H9 (cell line): ENCODE measurements at regions not wholly inside any gene's neighbourhood (a gene's known extent, or its start where the extent isn't known, plus 50 kb on each side); places are given as distances from the start of the nearest gene placed in this dataset.

Experiments
- DNase-seq: peaks from one replicate; pipeline ENCODE4 v3.0.0-alpha.2; 2017
- H2AFZ ChIP-seq: one replicate; pipeline ENCODE4 v1.6.1; 2013; ENCODE audit warnings: mild to moderate bottlenecking, low read length, control low read depth, moderate library complexity
- H2AK5ac ChIP-seq: 2 replicates; pipeline ENCODE4 v1.6.1; 2013; ENCODE audit warnings: low read length, control low read depth, mixed read lengths; ENCODE audit not compliant: insufficient read length
- H2BK120ac ChIP-seq: one replicate; pipeline ENCODE4 v1.6.1; 2013; ENCODE audit warnings: low read depth, mild to moderate bottlenecking, low read length, control low read depth, inconsistent platforms; ENCODE audit not compliant: poor library complexity, severe bottlenecking
- H2BK12ac ChIP-seq: 2 replicates; pipeline ENCODE4 v1.6.1; 2013; ENCODE audit warnings: low read length, control low read depth, mixed read lengths, low read depth; ENCODE audit not compliant: insufficient read length
- H2BK15ac ChIP-seq: 2 replicates; pipeline ENCODE4 v1.6.1; 2013; ENCODE audit warnings: low read depth, low read length, control low read depth
- H2BK20ac ChIP-seq: one replicate; pipeline ENCODE4 v1.6.1; 2013; ENCODE audit warnings: low read depth, mild to moderate bottlenecking, low read length, control low read depth, inconsistent platforms; ENCODE audit not compliant: poor library complexity, severe bottlenecking
- H2BK5ac ChIP-seq: 2 replicates; pipeline ENCODE4 v1.6.1; 2013; ENCODE audit warnings: low read length, control low read depth, mixed read lengths; ENCODE audit not compliant: insufficient read length
- H3K14ac ChIP-seq: 2 replicates; pipeline ENCODE4 v1.6.1; 2013; ENCODE audit warnings: low read length, control low read depth; ENCODE audit not compliant: insufficient read depth
- H3K18ac ChIP-seq: 2 replicates; pipeline ENCODE4 v1.6.1; 2013; ENCODE audit warnings: low read depth, mild to moderate bottlenecking, mixed read lengths, low read length, control low read depth; ENCODE audit not compliant: insufficient read length
- H3K23ac ChIP-seq: 2 replicates; pipeline ENCODE4 v1.6.1; 2013; ENCODE audit warnings: low read length, control low read depth, mixed read lengths, low read depth; ENCODE audit not compliant: insufficient read length
- H3K23me2 ChIP-seq: 2 replicates; pipeline ENCODE4 v1.6.1; 2013; ENCODE audit warnings: low read depth, mild to moderate bottlenecking, mixed read lengths, low read length, control low read depth; ENCODE audit not compliant: insufficient read length, poor library complexity, severe bottlenecking
- H3K27ac ChIP-seq: 2 replicates; pipeline ENCODE4 v1.5.1; 2013; ENCODE audit warnings: low read length, control low read depth, mixed read lengths, low read depth; ENCODE audit not compliant: insufficient read length
- H3K27me3 ChIP-seq: 2 replicates; pipeline ENCODE4 v1.6.1; 2013; ENCODE audit warnings: low read length, control low read depth, inconsistent platforms; ENCODE audit not compliant: insufficient read depth
- H3K4ac ChIP-seq: 2 replicates; pipeline ENCODE4 v1.6.1; 2013; ENCODE audit warnings: low read depth, mild to moderate bottlenecking, control low read depth, inconsistent platforms, low read length, moderate library complexity
- H3K4me1 ChIP-seq: 2 replicates; pipeline ENCODE4 v1.6.1; 2013; ENCODE audit warnings: low read length, control low read depth, inconsistent platforms; ENCODE audit not compliant: insufficient read depth
- H3K4me2 ChIP-seq: 2 replicates; pipeline ENCODE4 v1.6.1; 2013; ENCODE audit warnings: low read length, control low read depth, mixed read lengths; ENCODE audit not compliant: insufficient read length, insufficient read depth
- H3K56ac ChIP-seq: 2 replicates; pipeline ENCODE4 v1.6.1; 2013; ENCODE audit warnings: low read depth, mild to moderate bottlenecking, mixed read lengths, low read length, control low read depth; ENCODE audit not compliant: insufficient read length
- H3K79me1 ChIP-seq: 2 replicates; pipeline ENCODE4 v1.6.1; 2013; ENCODE audit warnings: low read depth, mild to moderate bottlenecking, moderate library complexity, low read length, control low read depth, inconsistent platforms; ENCODE audit not compliant: insufficient read depth, poor library complexity, severe bottlenecking
- H3K79me2 ChIP-seq: 2 replicates; pipeline ENCODE4 v1.6.1; 2013; ENCODE audit warnings: low read length, control low read depth, inconsistent platforms; ENCODE audit not compliant: insufficient read depth
- H3K9ac ChIP-seq: 2 replicates; pipeline ENCODE4 v1.6.1; 2013; ENCODE audit warnings: low read length, control low read depth, mixed read lengths; ENCODE audit not compliant: insufficient read length; ENCODE audit errors: extremely low read depth
- H3K9me3 ChIP-seq: one replicate; pipeline ENCODE4 v1.6.1; 2013; ENCODE audit warnings: low read depth, low read length, inconsistent platforms; ENCODE audit not compliant: control insufficient read depth
- H3T11ph ChIP-seq: one replicate; pipeline ENCODE4 v1.6.1; 2013; ENCODE audit warnings: mild to moderate bottlenecking, low read length, control low read depth, inconsistent platforms
- H4K20me1 ChIP-seq: one replicate; pipeline ENCODE4 v1.6.1; 2013; ENCODE audit not compliant: control insufficient read depth, insufficient read length, insufficient read depth
- H4K5ac ChIP-seq: 2 replicates; pipeline ENCODE4 v1.6.1; 2013; ENCODE audit warnings: low read depth, mild to moderate bottlenecking, mixed read lengths, low read length, control low read depth; ENCODE audit not compliant: insufficient read length
- H4K8ac ChIP-seq: replicated peaks from 2 replicates; pipeline ENCODE4 v1.6.1; 2013; ENCODE audit warnings: low read length, control low read depth, mixed read lengths, low read depth; ENCODE audit not compliant: insufficient read length
- H4K91ac ChIP-seq: 2 replicates; pipeline ENCODE4 v1.6.1; 2013; ENCODE audit warnings: low read depth, mild to moderate bottlenecking, moderate library complexity, mixed read lengths, low read length, control low read depth; ENCODE audit not compliant: insufficient read length
- H3K27ac Mint-ChIP-seq, 3 experiments: 2 replicates in 2 of 3; 3 replicates in 1 of 3; pipeline ENCODE4 v1.8.0; 2020 to 2021; ENCODE audit warnings: mixed read lengths in 3 of 3, mild to moderate bottlenecking in 1 of 3, moderate library complexity in 1 of 3
- H3K27me3 Mint-ChIP-seq: 2 replicates; pipeline ENCODE4 v1.8.0; 2021; ENCODE audit warnings: low read depth, mild to moderate bottlenecking, moderate library complexity, mixed read lengths
- H3K36me3 Mint-ChIP-seq, 3 experiments: 2 replicates in 2 of 3; 3 replicates in 1 of 3; pipeline ENCODE4 v1.8.0; 2020 to 2021; ENCODE audit warnings: low read depth in 3 of 3, mixed read lengths in 3 of 3; ENCODE audit not compliant: insufficient read depth in 1 of 3
- H3K4me1 Mint-ChIP-seq, 2 experiments: 2 replicates each; pipeline ENCODE4 v1.8.0; 2020; ENCODE audit warnings: mixed read lengths in 2 of 2
- H3K4me3 Mint-ChIP-seq, 2 experiments: 2 replicates in 1 of 2; 3 replicates in 1 of 2; pipeline ENCODE4 v1.8.0; 2020 to 2021; ENCODE audit warnings: mild to moderate bottlenecking in 2 of 2, mixed read lengths in 2 of 2, moderate library complexity in 1 of 2
- H3K9me3 Mint-ChIP-seq, 2 experiments: 2 replicates in 1 of 2; 3 replicates in 1 of 2; pipeline ENCODE4 v1.8.0; 2020; ENCODE audit warnings: mild to moderate bottlenecking in 2 of 2, mixed read lengths in 2 of 2, moderate library complexity in 1 of 2
- WGBS: extraction: QIAGEN DNeasy Blood & Tissue Kit; methylation state at CpG from one replicate; pipeline ENCODE4 v1.1.7; 2013; ENCODE audit warnings: missing lambda C conversion rate, low lambda C conversion rate, mixed read lengths; ENCODE audit not compliant: insufficient read length; ENCODE audit errors: extremely low coverage; 5-methylcytosine and 5-hydroxymethylcytosine counted together
- TF ChIP-seq, protein P1 (sequence below): fragments of 200-600 bp; sonication (generic); conservative IDR thresholded peaks from 3 replicates; pipeline ENCODE4 v1.8.0; 2021; ENCODE audit warnings: antibody characterized with exemption, mild to moderate bottlenecking

DNA sequence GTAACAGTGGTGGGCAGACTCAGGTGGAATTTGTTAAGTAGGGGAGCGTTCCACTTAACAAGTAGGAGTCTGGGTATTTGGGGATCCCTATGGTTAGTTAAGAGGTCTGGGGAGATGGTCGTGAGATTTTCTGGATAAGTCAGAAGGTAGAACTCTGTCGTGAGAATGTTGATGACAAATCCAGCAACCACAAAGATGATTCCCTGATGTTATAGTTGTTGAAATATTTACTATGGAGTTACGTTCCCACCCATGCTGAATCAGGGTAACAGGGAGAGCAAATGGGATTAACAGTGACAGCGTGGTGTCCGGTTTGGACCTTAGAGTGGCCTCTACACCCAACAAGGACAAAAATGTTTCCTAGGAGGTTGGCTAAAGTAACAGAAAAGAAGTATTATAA, 110.8 kb downstream of the MFSD1 start:
- Histone ChIP-seq H4K20me1 (no peaks in the 10 kb centered on the region), H3K23ac (no peak overlapping the region), H2AFZ (no peak overlapping the region), H3K27me3 (no peaks in the 10 kb centered on the region), H2BK5ac (no peak overlapping the region), H3K27ac (no peak overlapping the region), H3K9me3 (no peaks in the 10 kb centered on the region), H3K79me1 (no peaks in the 10 kb centered on the region), H2BK120ac (no peak overlapping the region), H2BK12ac (no peak overlapping the region), H3K4me1 (no peaks in the 10 kb centered on the region; the same call in 1 of the 2 replicates), H3K4me2 (no peak overlapping the region), H3K79me2 (no peaks in the 10 kb centered on the region), H3K18ac (no peak overlapping the region), H3K14ac (no peak overlapping the region), H3K9ac (no peak overlapping the region), H4K5ac (no peak overlapping the region), H2BK20ac (no peak overlapping the region), H3K23me2 (no peaks in the 10 kb centered on the region), H3T11ph (no peak overlapping the region), H3K4ac (no peak overlapping the region), H2BK15ac (no peak overlapping the region), H4K8ac (no peak overlapping the region), H4K91ac (no peak overlapping the region), H2AK5ac (no peak overlapping the region), H3K56ac (no peak overlapping the region)
- Mint-ChIP-seq H3K27ac (no peak overlapping the region), H3K4me3 (no peak overlapping the region), H3K36me3 (no peaks in the 10 kb centered on the region), H3K9me3 (no peaks in the 10 kb centered on the region), H3K27me3 (no peaks in the 10 kb centered on the region; the same call in 1 of the 2 replicates), H3K4me1 (peaks cover 17 to 21% of the 10 kb centered on the region in 2 experiments)
- whole genome bisulfite sequencing = no CpG with 5 or more reads among the region's 6 CpGs
- TF ChIP-seq, protein P1, sequence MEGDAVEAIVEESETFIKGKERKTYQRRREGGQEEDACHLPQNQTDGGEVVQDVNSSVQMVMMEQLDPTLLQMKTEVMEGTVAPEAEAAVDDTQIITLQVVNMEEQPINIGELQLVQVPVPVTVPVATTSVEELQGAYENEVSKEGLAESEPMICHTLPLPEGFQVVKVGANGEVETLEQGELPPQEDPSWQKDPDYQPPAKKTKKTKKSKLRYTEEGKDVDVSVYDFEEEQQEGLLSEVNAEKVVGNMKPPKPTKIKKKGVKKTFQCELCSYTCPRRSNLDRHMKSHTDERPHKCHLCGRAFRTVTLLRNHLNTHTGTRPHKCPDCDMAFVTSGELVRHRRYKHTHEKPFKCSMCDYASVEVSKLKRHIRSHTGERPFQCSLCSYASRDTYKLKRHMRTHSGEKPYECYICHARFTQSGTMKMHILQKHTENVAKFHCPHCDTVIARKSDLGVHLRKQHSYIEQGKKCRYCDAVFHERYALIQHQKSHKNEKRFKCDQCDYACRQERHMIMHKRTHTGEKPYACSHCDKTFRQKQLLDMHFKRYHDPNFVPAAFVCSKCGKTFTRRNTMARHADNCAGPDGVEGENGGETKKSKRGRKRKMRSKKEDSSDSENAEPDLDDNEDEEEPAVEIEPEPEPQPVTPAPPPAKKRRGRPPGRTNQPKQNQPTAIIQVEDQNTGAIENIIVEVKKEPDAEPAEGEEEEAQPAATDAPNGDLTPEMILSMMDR = no peak
- DNase-seq = no peak
